HG03095 (cell line): ENCODE measurements at regions not wholly inside any gene's neighbourhood (a gene's known extent, or its start where the extent isn't known, plus 50 kb on each side); places are given as distances from the start of the nearest gene placed in this dataset.
"Not testable (repeated sequence)": the region's sequence is repeated elsewhere in the genome, so short reads cannot be mapped to it uniquely, and the experiment has no call there.

ENCODE experiments used
- ATAC-seq: cut with Tn5 transposase; IDR thresholded peaks from one replicate; pipeline ENCODE4 v1.9.1; 2021; ENCODE audit warnings: moderate library complexity; ENCODE audit not compliant: unreplicated experiment

GRCh38 chr2:120513776-120514357 lies 167.9 kb downstream of the INHBB start:
- no peak for ATAC-seq

DNA sequence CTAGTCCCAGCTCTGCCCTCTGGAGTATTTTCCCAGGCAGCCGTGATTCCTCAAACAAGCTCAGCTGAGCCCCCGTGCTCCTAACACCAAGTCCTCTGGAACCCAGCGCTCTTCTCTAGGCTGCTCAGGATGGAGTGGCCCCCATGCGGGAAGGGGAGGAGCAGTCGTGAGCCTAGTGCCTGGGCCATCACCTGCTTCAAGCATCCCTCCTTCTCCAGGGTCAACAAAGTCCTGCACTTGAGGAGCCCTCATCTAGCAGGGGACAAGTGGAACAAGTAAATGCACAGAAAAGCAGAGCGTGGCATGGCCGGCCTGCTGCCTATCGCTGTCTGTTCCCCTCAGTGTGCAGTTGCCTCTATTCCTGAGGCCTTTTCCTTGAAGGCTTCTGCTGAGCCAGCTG lies 168.6 kb downstream of the INHBB start:
- no peak for ATAC-seq

DNA sequence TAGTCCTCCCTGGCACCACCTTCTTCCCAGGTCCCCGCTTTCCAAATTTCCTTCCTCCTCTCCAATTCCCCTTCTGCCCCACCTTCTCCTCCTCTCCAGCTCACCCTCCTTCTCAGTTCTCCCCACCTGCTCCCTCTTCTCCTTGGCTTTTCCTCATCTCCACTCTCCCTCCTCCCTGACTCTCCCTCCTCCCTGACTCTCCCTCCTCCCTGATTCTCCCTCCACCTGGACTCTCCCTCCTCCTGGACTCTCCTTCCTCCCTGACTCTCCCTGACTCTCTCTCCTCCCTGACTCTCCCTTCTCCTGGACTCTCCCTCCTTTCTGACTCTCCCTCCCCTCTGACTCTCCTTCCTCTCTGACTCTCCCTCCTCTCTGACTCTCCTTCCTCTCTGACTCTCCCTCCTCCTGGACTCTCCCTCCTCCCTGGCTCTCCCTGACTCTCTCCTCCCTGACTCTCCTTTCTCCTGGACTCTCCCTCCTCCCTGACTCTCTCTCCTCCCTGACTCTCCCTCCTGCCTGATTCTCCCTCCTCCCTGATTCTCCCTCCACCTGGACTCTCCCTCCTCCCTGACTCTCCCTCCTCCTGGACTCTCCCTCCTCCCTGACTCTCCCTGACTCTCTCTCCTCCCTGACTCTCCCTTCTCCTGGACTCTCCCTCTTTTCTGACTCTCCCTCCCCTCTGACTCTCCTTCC lies 169.3 kb downstream of the INHBB start:
- ATAC-seq, result not testable (repeated sequence)

- ATAC-seq, result no peak
Measured at GRCh38 chr2:120515759-120516678, 170.1 kb downstream of the INHBB start.

DNA sequence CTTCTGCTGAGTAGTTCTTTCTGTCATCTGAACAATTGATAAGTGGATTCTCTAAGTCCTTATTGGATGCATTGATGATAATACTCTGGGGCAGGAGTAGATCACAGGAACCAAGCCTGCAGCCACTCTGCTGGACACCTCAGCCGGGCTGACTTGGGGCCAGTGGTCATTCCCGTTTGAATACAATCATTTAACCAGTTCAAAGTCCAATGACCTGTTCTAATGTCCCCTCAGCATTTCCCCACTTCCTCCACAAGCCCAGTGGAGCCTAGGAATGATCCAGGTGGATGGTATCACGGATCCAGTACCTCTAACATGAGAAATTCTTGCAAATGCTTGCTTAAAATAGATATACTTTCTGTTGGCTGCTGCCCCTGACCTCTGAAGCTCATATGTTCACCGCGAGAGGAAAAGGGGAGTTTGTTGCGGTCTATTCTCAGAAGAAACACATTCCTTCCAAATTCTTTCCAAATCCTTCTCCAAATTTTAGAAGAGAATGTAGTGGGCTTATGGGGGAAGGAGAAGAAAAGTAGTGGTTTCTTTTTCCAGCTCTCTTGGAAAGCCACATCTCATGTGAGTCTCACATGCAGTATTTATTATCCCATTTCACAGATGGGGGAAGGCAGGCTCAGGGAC lies 170.9 kb downstream of the INHBB start:
- ATAC-seq, result no peak

DNA sequence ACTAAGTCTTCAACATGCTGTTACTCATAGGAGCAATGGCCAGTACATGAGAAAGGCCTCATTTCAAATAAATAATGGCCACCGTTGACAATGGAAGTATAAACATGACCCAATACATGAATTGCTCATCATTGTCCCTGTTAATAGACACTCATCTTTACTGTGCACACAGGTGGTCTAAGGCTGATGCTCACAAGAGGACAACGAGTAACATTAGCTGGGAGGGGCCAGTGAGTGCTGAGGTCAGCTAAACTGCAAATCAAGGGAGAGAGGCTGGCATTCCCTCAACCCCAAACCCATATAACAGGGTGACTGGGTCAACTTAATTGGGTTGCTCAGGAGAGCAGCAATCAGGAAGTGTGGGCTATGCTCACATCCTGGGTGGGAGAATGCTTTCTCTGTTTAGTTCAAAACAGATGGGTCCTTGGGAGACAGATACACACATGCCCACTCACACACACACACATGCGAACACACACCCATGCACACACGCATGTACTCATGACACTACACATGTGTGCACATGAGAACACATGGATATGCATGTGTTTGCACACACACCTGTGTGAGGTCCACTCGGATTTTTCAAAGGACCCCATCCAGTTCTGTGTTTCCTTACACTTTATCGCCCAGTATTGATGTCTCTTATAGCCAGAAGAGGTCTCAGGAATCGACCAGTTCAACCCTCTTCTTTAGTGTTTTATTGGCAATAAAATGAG lies 172.0 kb downstream of the INHBB start:
- no peak for ATAC-seq

- no peak for ATAC-seq
Measured at GRCh38 chr2:120518819-120519218, 172.9 kb downstream of the INHBB start.

- no peak for ATAC-seq
Measured at GRCh38 chr2:120519469-120519868, 173.5 kb downstream of the INHBB start.

- no peak for ATAC-seq
Measured at GRCh38 chr2:120520454-120520853, 174.5 kb downstream of the INHBB start.

- ATAC-seq, result no peak
Measured at GRCh38 chr2:120520929-120521912, 175.3 kb downstream of the INHBB start.

- ATAC-seq, result no peak
Measured at GRCh38 chr2:120522151-120522751, 176.3 kb downstream of the INHBB start.

- ATAC-seq, result no peak
Measured at GRCh38 chr2:120523766-120524165, 177.8 kb downstream of the INHBB start.

GRCh38 chr2:120524174-120524573 lies 178.2 kb downstream of the INHBB start:
- ATAC-seq, result no peak

DNA sequence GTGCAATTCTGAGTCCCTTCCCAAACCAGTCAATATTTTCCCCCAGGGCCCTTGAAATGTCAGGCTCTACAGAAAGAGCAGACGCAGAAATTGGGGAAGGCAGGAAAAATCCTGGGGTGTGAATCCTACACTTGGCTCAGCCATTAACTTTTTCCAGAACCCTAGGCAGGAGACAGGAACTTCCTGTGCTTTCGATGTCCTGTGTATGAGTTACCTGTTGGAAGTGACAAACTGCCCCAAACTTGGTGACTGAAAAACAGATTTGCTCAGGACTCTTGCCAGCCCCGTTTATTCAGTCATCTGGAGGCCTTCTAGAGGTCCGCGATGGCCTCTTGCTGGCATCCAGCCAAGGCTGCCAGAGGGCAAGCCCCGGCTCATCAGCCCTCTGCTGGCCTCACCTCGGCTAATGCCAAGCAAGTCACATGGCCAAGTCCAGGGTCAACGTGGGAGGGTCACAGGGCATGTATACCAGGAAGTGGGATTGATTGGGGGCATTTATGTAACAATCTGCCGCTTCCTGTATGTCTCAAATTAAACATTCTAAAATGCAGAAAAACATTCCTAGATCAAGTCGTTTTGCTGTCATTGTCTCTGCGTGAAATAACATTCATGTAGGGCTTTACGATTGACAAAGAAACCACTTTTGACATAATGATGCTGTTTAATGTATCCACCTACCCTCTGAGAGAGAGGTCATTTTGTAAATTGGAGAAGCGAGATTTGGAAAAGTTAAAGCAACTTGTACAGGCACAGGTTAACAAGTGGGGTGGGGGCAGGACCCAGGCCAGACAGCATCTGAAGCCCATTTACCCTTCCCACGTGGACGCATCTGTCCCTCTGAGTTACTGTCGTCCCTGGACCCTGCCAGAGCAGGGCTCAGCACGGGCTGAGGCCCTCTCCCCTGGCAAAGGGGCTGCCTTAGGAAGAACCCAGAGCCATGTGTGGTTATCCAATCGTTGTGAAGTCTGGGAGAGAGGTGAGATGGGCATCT lies 179.4 kb downstream of the INHBB start:
- no peak for ATAC-seq

GRCh38 chr2:120526047-120526562 lies 180.2 kb downstream of the INHBB start:
- no peak for ATAC-seq

GRCh38 chr2:120526997-120527945 lies 181.3 kb downstream of the INHBB start:
- no peak for ATAC-seq
